HG03457 (cell line): ENCODE measurements at regions not wholly inside any gene's neighbourhood (a gene's known extent, or its start where the extent isn't known, plus 50 kb on each side); places are given as distances from the start of the nearest gene placed in this dataset.
"Not testable (repeated sequence)": the region's sequence is repeated elsewhere in the genome, so short reads cannot be mapped to it uniquely, and the experiment has no call there.

Source experiments
- ATAC-seq: cut with Tn5 transposase; IDR thresholded peaks from one replicate; pipeline ENCODE4 v1.9.1; 2021; ENCODE audit warnings: moderate number of reproducible peaks; ENCODE audit not compliant: unreplicated experiment

- ATAC-seq: no peak
Observed at GRCh38 chr13:61144301-61144700, 271.3 kb downstream of the PCDH20 start.

DNA sequence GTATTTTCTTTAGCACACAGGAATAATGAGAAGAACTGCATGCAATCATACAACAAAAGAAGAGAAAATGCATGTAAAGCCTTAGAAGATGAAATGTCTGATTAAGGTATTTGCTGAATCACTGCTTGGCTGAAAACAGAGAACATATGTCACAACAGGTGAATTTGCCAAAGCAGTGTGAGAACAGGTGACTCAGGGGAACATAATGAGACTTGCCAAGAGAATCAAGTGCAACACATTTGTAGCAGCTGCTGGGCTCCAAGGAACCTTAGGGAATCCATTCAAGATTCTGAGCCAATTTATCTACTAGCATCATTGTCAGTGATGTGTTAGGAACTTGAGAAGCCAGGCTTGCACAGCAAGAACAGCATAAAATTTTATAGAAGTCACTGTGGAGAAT is 273.1 kb downstream of the PCDH20 start:
- ATAC-seq: no peak

GRCh38 chr13:61138857-61139256 is 276.8 kb downstream of the PCDH20 start:
- ATAC-seq: no peak

GRCh38 chr13:61136515-61136914 is 279.1 kb downstream of the PCDH20 start:
- no peak for ATAC-seq

DNA sequence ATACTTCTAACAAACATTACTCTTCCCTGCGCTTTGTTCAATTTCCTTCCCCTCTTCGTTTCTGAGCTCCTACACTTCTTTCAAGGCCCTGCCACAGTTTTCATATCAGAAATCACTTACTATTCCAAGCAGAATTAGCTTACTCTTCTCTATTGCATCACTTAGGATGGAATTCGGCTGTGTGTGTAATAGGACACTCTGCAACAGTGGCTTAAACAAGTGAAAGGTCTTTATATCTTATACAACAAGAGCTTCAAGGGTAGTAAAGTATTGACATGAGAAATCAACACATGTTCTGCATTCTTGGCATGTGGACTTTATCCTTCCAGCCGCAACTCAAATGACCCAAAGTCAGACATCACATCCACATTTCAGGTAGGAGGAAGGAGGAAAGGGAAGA is 279.6 kb downstream of the PCDH20 start:
- ATAC-seq: no peak

- ATAC-seq: no peak
Observed at GRCh38 chr13:61135583-61135982, 280.1 kb downstream of the PCDH20 start.

DNA sequence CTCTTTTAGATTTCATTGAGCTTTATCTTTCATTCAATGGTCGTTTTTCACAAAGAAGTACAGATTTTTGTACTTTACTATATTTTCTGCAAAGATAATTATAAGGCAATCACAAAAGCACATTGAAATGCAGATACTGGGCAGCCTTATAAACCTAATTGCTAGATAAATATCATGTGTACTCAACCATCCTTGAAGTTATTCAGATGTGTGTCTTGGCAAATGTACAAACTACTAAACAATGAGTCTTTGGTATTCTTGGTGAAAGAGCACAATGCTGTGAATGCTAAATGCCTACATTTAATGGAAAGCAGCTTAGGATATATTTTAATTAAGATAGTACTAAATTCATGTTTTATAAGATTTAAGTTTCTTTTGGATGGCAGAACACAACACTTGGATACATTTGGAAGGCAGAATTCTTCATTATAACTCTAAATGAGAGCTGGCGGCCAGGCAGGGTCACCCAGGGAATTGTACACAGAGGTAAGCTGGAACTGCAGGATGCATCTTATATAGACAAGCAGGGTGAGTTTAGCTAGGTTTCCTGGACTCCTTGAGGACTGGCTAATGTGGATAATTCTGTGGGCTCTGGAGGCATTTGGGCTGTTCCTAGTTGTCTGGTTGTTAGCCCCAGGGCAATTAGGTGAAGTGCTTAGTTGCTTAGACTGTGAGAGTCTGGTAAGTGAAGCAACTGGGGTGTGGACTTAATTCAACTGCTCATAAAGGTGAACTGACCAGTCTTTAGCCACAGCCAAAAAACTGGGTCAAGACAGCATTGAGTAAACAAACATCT is 286.6 kb downstream of the PCDH20 start:
- no peak for ATAC-seq

DNA sequence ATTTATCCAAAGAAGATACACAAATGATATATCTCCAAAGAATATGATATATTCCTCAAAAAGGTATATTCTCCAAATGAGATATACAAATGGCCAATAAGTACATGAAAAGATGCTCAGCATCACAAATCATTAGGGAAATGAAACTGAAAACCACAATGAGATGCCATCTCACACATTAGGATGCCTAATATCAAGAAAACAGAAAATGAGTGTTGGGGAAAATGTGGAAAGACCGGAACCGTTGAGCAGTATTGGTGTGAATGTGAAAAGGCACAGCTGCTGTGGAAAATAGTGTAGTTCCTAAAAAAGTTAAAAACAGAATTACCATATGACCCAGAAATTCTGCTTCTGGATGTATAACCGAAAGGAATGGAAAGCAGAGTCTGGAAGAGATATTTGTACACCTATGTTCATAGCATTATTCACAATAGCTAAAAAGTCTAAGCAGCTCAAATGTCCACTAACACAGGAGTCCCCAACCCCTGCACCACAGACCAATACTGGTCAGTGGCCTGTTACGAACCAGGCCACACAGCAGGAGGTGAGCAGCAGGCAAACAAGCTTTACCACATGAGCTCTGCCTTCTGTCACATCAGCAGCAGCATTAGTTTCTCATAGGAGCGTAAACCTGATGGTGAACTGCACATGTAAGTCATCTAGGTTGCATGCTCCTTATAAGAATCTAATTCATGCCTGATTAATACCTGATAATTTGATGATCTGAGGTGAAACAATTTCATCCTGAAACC is 291.9 kb downstream of the PCDH20 start:
- no peak for ATAC-seq

- ATAC-seq: no peak
Observed at GRCh38 chr13:61113140-61113658, 302.4 kb downstream of the PCDH20 start.

- no peak for ATAC-seq
Observed at GRCh38 chr13:61111529-61111928, 304.1 kb downstream of the PCDH20 start.

DNA sequence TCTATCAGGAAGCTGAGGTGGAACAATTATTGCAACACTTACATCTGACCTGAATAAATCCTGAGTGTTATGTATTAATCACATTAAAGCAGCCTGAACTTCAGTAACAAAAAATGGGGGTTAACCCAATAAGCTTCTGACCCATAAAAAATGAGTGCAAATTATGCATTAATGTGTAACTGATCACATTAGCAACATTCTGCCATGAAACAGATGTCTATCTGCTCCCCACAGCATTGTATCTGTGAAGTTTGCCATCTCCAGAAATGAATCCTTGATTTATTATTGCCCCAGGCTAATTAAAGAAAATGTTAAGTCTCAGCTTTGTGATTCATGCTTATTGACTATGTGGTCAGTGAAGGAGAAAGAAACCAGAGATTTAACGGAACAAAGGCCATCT is 304.9 kb downstream of the PCDH20 start:
- ATAC-seq: no peak

DNA sequence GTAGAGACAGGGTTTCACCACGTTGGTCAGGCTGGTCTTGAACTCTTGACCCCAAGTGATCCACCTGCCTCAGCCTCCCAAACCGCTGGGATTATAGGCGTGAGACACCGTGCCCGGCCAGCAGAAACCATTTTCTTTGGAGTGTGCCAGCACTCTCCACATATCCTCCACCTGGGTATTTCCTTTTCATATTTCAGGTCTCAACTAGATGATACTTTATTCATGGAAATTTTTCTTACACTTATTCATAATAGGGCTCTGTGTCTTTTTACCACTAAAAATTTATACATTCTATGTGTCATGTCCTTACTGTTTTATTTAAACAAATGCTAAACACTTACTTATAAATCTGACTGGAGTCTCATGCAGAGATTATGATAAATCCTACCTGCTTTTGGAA is 305.9 kb downstream of the PCDH20 start:
- no peak for ATAC-seq

- no peak for ATAC-seq
Observed at GRCh38 chr13:61107989-61108388, 307.7 kb downstream of the PCDH20 start.

GRCh38 chr13:61095885-61096284 is 319.8 kb downstream of the PCDH20 start:
- ATAC-seq: no peak

GRCh38 chr13:61094865-61095264 is 320.8 kb downstream of the PCDH20 start:
- ATAC-seq: no peak

DNA sequence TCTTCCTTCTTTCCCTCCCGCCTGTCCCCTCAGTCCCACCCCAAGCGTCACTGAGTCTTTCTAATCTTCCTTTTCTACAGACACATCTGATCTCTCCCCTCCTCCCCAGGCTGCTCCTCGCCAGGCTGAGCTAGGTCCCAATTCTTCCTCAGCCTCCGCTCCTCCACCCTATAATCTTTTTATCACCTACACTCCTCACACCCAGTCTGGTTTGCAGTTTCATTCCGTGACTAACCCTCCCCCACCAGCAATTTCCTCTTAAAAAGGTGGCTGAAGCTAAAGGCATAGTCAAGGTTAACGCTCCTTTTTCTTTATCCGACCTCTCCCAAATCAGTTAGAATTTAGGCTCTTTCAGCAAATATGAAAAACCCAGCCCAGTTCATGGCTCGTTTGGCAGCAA is 325.8 kb downstream of the PCDH20 start:
- not testable (repeated sequence) for ATAC-seq

- no peak for ATAC-seq
Observed at GRCh38 chr13:61086087-61086486, 329.6 kb downstream of the PCDH20 start.

DNA sequence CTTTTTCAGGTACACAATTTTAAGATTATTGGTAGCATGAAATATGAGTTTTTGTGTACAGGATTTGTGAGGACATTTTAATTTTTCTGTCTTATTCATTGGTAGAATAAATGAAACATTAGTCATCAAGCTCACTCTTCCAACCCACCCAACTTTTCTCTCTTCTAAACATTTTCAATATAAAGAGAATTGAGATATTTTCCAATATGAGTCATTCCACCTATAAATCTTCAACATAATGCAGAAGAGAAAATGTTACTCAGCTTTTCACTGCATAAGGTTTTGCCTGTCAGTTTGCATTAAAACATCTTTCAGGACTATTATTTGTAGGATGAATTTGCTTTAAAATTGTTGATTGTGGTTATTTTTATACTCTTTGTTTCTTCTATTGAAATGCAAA is 330.7 kb downstream of the PCDH20 start:
- no peak for ATAC-seq

DNA sequence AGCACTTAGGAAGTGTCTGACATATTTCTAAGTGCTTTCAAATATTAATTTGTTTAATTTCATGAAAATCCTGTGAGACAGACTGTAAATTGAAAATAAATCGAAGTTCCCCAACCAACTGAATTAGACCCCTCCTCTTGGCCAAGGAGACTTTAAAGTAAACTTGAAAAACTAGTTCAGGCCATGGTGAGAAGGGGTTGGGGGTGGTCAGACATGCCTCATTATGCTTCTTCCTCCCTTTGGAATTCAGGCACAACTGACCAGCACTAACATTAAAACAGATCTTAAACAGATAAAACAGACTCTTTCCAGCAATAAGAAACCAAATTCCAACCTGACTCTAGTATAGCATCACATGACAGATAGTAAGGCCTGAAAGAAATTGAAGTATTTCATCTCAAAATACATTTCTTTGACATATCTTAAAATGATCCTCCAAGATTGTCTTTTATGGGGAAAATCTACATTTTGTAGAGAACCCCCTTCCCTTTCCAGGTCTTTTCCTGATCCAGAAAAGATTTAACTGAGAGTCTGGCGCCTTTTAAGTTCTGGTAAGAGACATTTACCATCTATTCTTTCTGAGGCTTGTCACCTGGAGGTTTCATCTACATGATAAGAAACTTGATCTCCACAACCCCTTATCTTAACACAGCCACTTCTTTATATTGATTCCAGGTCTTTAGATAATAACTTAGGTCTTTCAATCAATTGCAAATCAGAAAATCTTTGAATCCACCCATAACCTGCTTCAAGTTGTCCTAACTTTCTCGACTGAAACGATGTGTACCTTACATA is 336.5 kb downstream of the PCDH20 start:
- ATAC-seq: no peak

- no peak for ATAC-seq
Observed at GRCh38 chr13:61052175-61052574, 363.5 kb downstream of the PCDH20 start.

DNA sequence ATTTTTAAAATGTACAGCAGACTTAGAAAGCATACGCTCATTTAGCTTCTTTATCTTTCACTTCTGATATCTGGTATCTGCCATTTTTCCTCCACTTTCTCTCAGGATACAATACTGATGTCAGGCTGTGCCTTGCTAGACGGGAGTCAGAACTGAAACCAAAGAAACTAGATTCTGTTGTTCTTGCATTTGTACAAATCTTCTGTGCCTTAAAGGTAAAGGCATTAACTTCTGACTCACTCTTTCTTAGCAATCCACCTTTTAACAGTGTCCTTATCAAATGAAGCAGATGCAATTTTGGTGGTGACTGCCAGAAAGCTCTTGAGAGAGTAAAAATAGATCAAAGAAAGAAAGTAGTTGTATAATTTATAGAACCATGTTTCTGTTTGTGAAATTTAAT is 370.4 kb downstream of the PCDH20 start:
- ATAC-seq: no peak
